ENCODE measurements at regions not wholly inside any gene's neighbourhood (a gene's known extent, or its start where the extent isn't known, plus 50 kb on each side); places are given as distances from the start of the nearest gene placed in this dataset.

DNA sequence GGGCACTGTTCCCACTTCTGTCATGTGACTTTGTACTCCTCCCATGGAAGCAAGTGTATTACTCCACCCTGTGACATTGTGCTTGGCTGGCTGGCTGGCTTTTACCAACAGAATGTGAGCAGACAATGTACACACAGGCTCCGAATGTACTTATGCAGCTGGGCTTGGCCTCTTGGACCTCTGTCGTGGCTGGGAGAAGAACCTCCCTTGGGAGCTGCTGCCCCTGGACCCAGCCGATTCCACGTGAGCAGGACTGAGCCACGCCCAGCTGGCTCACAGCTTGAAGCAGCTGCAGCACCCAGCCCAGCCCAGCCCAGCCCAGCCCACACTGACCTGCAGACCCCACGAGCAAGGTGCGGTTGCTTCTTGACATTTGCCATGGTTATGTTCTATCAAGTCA, 177.5 kb downstream of the RBFOX3 start:
- TF ChIP-seq SUZ12 (IDR thresholded peaks at IDR 0.05) (no peak), ZNF384 (IDR thresholded peaks at IDR 0.05) (no peak), FOXA1 (IDR thresholded peaks at IDR 0.05) (no peak), TARDBP (IDR thresholded peaks at IDR 0.05) (no peak), HDGF (IDR thresholded peaks at IDR 0.05; ENCODE audit: borderline replicate concordance) (no peak), LEF1 (IDR thresholded peaks at IDR 0.05; ENCODE audit: borderline replicate concordance) (no peak), SP1 (IDR thresholded peaks at IDR 0.05) (no peak), ELF4 (IDR thresholded peaks at IDR 0.05) (no peak)
